ENCODE measurements at regions not wholly inside any gene's neighbourhood (a gene's known extent, or its start where the extent isn't known, plus 50 kb on each side); places are given as distances from the start of the nearest gene placed in this dataset.

- TF ChIP-seq CTCF (IDR thresholded peaks at IDR 0.05) (no peak), POLR2AphosphoS5 (IDR thresholded peaks at IDR 0.05; ENCODE audit: low read depth, low read length) (no peak), REST (IDR thresholded peaks at IDR 0.05; ENCODE audit: insufficient read depth in 1 of 2, low read depth in 2 of 2, low read length in 1 of 2) (no peak)
These were observed 1730.7 kb upstream of the FLRT2 start for GRCh38 chr14:83799233-83799632.
